ENCODE measurements at regions not wholly inside any gene's neighbourhood (a gene's known extent, or its start where the extent isn't known, plus 50 kb on each side); places are given as distances from the start of the nearest gene placed in this dataset.

DNA sequence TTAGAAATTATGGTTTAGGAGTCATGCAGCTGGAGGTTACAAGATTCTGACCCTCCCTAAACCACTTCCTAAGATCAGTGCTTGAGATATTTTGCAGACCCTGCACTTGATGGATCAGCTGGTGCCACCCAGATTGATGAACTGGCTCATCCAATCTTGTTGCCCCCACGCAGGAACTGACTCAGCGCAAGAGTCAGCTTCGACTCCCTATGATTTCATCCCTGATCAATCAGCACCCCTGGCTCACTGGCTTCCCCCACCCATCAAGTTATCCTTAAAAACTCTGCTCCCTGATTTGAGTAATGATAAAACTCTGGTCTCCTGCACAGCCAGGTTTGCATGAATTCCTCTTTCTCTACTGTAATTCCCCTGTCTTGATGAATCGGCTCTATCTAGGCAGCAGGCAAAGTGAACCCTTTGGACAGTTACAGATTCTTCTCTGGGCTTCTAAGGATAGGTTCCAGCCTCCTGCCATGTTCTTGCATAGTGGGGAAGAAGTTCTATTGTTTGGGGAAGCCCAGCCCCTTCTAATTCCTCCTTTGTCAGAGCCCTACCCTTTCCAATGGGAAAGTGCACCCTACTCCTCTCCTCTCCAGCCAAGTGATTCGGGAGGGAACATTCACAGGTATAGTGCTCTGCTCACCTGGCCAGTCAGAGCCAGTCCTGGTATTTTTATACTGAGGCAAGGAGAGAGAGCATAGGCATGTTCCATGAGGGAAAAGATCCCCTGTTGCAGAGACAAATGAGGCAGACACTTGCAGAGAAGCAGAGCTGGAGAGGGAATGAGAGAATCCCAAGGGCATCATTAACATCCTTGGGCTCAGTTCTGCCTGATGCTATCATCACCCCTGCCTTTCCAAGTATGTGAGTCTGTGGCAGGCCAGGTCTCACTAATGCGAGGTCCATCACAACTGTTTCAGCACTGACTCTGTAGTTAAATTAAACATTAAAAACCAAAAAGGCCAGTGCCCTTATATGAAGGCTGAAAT, 224.4 kb upstream of the GALNT17 start:
- no peak for DNase-seq (ENCODE audit: low read depth)

DNA sequence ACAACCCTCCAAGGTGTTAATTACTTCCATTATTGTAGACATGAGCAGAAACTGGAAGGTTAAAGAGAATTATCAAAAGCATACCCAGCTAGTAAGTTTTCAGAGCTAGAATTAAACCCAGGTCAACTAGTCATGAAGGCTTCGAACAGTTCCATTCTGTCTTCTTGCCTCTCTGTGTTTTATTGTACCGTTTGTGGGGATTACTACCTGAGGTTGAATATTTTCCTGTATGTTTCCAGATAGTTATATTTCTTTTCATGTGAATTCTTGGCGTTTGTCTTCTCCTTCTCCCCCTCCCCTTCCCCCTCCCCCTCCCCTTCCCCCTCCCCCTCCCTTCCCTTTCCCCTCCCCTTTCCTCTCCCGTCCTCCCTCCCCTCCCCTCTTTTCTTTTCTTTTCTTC, 218.0 kb upstream of the GALNT17 start:
- no peak for DNase-seq (ENCODE audit: low read depth)

DNA sequence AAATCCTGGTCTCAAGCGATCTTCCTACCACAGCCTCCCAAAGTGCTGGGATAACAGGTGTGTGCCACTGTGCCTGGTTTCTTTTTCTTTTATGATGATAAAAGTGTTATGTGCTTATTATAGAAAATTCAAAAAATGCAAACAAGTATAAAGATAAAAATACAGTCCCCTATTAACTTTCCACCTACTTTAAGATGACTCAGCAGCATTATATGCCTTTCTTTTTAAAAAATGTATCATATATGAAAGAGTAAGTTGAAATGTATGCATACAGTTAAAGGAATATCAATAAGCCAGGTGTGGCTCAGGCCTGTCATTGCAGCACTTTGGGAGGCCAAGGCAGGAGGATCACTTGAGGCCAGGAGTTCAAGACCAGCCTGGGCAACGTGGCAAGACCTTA, 216.9 kb upstream of the GALNT17 start:
- DNase-seq (ENCODE audit: low read depth) = no peak

DNA sequence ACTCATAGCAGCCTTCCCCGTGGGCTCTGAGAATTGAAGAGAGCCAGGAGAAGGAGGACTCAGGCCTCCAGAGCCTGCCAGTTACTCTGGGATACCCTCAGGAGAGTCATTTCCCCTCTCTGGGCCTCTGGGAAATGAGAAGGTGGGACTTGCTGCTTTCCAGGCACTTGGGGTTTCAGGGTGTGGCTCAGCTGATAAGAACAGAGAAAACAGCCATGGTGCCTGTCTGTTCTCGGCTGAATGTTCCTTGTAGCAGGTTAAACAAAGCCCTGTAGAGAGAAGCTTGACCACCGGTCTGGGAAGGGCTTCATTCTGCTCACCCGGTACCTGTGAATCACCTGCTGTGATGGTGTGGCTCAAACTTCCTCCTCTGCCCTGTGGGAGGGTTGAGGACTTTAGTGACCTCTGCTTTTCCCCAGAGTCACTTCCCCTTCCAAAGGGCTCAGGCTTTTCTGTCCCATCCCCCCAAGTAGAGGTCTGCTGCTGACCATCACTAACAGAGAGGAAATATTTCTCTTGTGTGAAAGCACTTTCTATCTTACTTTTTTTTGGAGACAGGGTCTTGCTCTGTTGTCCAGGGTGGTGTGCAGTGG, 212.4 kb upstream of the GALNT17 start:
- no peak for DNase-seq (ENCODE audit: low read depth)

DNA sequence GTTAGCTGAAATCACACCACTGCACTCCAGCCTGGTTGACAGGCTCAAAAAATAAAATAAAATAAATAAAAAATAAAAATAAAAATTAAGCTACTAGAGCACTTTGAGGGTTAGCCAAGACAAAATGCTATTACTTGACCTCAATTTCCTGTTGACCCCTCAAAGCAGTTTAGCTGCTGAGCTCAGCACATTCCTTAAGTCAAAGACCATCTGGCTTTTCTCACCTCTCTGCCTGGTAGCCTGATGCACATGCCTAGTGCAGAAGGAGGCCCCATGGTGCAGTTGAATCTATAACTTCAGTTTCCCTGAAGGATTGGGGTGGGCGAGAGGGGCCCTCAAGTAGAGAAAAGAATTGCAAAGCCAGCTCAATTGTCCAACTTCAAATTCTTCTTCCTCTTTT, 211.1 kb upstream of the GALNT17 start:
- DNase-seq (ENCODE audit: low read depth) = no peak

DNA sequence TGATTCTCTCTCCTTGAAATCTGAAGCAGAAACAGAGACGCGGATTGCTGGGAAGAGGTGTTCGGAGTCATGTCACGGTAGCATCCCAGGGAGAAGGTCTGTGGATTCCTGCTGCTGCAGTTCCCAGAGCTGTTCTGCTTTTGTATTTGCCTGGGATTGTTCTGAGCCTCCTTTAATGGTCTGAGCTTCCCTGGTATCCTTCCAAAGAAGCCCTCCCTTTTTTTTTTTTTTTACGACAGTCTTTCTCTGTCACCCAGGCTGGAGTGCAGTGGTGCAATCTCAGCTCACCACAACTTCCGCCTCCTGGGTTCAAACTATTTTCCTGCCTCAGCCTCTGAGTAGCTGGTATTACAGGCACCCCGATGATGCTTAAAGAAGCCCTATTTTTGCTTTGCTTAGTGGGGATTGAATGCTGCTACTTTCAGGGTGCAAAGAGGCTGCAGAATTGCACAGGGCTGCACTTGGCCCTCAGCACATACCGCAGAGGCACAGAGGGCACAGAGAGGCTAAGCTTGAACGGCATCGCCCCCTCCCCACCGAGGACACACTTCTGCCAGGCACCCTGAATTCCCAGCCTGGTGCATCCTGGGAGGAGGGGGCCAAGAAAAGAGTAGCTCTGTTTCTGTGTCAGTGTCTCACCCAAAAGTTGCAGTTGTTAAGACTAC, 208.6 kb upstream of the GALNT17 start:
- DNase-seq (ENCODE audit: low read depth) = no peak

DNA sequence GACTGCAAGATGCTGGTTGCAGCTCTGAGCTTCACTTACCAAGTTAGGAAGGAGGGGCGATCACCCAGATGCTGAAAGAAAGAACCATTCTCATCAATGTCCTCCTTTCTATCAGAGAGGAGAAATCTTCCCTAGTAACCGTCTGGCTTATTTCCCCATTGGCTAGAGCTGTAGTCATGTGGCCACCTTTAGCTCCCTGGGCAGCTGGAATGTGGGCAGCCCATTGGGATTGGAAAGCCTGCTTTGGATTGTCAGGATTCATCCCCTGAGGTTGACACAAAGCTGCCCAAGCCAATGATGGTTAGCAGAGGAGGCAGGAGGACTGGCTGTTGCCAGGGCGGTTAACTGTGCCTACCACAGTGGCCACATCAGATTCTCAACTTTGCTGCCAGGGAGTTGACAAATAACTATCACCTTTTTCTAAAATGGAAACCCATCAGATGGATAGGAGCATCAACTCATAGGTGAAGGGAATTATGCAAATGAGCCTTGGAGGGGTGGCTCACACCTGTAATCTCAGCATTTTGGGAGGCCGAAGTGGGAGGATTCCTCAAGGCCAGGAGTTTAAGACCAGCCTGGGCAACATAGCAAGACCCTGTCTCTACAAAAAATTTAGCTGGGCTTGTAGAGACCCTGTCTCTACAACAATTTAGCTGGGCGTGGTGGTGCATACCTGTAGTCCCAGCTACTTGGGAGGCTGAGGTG, 206.4 kb upstream of the GALNT17 start:
- no peak for DNase-seq (ENCODE audit: low read depth)

DNA sequence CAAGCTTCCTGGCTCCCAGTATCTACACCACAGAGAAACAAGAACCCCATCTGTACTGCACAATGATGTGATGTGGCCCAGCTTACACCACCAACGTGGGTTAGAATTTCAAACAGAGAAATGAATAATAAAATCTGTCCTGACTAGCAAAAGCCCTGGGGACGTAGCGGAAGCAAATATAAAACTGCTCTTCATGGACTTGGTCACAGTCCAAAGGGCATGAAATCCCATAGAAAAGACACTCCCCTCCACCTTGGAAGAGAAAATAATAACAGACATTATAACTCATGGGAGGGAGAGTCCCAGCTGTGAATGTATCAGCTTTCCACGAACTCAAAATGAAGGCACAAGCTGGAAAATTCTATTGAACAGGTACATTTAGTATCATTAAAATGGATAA, 205.3 kb upstream of the GALNT17 start:
- no peak for DNase-seq (ENCODE audit: low read depth)

DNA sequence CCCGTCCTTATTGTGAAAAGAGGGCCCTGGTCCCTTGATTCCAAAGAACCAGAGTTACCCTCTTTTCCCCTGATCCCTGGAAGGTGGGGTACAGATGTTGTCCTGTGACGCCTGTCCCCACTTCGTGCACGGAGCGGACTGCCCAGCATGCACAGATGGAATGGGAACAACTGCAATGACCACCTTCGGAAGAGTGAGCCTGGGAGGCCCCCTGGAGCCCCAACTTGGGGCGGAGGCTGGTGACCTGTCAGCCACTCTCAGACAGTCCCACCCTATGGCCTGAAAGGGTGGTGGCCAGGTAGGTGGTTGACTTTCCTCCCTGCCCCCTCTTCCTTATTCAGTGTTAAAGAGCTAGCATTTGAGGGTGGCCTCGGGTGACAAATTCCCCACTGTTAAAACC, 196.6 kb upstream of the GALNT17 start:
- no peak for DNase-seq (ENCODE audit: low read depth)

DNA sequence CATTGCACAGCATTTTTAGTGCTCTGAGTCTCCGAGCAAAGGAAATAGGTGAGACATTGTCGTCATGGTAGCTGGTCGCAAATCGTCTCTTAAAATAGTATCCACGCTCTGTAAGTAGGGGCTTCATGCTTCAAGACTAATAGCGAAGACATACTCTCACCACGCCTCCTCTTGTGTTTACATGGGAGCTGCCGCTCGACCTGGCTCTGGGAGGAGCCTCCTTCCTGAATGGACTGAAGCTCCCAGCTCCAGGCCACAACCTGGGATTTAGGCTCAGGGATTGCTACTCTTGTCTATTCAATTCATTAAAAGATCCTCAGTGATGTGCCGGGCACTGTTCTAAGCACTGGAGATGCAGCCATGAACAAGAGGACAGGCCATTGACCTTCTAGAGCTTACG, 196.1 kb upstream of the GALNT17 start:
- DNase-seq (ENCODE audit: low read depth) = no peak

DNA sequence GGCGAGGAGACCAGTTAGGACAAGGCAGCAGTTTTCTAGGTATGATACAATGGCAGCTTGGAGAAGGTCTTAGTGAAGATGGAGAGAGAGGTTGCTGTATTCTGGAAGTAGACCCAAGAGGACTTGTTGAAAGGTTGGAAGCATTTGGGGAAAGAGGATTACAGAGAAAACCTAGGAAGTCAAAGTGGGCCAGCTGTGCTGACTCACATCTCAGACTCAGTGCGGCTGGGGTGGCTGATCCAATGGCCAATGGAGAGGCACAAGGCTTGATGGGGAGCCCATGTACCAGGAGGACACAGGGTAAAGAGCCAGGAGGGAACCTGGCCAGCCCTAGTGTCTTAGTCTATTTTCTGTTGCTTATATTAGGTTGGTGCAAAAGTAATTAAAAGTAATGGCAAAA, 194.5 kb upstream of the GALNT17 start:
- no peak for DNase-seq (ENCODE audit: low read depth)

DNA sequence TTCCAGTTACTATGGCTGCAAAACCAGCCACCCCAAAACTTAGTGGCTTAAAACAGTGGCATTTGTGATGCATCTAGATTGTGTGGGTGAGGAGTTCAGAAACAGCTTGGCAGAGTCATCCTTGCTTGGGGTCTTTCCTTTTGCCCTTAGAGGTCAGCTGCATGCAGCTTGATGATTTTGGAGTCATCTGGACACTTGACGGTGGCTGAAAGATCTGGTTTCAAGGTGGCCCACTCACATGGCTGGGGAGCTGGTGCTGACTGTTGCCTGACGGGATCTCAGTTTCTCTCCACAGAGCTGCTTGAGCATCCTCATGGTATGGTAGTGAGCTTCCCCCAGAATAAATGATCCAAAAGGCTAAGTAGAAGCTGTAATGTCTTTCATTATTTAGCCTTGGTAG, 191.3 kb upstream of the GALNT17 start:
- DNase-seq (ENCODE audit: low read depth) = no peak

DNA sequence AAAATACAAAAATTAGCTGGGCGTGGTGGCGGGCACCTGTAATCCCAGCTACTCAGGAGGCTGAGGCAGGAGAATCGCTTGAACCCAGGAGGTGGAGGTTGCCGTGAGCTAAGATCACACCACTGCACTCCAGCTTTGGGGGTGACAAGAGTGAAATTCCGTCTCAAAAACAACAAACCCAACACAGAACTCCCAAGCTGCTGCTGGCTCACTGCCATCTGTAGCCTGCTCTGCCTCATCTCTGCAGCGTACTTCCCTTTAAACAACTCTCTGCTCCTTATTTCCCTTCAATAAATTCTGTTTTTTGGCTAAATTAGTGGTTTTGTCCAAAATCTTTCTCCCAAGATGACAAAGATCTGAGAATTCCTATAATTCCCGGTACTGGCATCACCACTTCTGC, 189.2 kb upstream of the GALNT17 start:
- DNase-seq (ENCODE audit: low read depth) = no peak

DNA sequence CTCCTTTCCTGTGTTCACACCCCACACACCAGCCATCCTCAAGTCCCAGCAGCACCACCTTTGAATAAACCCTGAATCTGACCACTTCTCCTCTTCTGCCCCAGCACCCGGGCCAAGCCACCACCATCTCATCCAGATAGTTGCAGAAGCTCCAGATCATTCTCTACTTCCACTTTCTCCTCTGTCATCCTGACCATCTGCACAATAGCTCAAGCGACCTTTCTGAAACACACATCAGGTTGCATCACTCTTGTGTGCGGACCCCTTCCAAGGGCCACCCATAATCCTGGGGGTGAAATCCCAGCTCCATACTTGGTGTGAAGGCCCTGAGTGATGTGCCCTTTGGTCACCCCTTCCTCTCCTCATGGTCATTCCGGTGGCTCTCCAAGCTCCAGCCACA, 187.4 kb upstream of the GALNT17 start:
- no peak for DNase-seq (ENCODE audit: low read depth)

DNA sequence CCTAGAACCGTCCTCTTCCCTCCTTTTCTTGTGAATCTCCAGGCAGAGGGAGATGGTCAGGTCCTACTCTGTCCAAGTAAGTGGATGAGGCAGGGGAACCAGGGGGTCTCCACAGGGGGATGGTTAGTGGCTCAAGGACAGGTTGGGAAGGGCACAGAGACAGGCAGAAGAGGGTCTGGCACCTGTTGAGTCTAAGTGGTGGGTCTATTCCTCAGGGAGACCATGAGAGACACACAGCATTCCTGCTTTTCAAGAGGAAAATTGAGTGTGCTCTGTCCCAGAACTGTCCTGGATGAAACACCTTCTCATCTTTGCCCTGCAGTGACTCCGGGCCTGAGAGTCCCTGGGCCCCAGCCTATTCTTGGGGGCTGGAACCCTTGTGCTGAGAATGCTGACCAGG, 184.8 kb upstream of the GALNT17 start:
- DNase-seq (ENCODE audit: low read depth) = no peak

DNA sequence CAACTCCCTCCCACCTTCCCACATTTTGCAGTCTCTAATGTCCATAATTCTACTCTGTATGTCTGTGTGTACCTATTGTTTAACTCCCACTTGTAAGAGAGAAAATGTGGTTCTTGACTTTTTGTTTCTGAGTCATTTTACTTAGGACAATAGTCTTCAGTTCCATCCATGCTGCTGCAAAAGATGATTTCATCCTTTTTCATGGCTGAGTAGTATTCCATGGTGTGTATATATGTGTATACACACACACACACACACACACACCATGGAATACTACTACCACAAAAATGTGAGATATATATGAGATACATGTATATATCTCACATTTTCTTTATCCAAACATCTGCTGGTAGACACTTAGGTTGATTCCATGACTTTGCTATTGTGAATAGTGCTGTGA, 182.1 kb upstream of the GALNT17 start:
- DNase-seq (ENCODE audit: low read depth) = no peak

DNA sequence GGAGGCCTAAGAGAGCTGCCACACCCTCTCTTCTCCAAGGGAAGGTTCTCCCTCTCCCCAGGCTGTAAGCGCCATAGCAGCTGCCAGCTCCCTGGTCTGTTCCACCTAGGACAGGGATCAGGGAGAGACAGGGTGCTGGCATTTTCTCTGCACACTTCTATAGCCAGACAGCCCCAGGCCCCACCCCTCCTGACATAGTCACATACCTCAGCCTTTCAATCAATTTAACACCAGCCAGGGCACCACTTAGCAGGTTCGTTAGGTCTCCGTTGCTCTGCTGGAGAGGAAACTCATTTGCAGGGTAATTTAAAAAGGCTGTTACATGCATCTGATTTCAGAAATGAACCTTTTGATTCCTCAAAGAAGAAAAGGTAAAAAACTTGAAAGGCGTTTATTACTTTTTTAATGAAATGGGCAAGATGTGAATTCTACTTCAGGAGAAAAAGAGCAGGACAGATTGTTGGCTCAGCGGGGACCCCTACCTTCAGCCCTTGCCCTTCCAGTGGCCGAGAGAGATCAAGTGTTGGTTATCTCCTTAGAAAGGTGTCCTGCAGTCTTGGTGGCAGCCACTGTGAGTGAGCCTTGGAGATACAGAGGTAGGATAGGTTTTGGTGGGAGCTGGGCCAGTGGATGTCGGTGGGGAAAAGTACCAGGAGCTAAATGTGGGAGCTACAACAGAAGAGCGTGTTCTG, 180.5 kb upstream of the GALNT17 start:
- no peak for DNase-seq (ENCODE audit: low read depth)

DNA sequence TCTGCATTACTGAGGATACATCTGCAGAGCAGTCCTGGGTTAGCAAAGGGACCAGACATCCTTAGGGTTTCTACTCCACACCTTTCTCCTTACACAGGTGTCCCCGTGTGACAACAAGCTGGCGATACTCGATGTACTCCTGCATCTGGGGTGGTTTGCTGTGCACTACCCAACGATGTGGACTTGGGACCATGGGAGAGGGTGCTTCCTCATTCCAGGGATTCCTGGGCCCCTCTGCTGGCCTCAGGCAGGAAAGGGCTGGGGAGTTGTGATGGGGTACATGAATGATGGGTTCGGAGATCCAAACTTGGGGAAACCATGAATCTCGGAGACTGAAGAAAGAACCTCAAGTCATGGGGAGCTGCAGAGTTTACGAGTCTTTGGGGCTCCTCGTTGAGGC, 179.6 kb upstream of the GALNT17 start:
- no peak for DNase-seq (ENCODE audit: low read depth)

DNA sequence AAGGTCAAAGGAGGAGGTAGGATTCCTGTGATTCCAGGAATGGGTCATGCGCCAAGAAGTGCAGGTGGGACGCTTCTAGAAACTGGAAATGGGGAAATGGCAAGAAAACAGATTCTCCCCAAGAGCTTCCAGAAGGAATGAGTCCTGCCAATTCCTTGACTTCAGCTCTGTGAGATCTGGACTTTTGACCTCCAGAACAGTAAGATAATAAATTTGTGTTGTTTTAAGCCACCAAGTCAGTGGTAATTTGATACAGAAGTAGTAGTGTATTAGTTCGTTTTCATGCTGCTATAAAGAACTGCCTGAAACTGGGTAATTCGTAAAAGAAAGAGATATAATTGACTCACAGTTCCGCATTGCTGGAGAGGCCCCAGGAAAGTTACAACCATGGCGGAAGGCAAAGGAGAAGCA, 178.6 kb upstream of the GALNT17 start:
- no peak for DNase-seq (ENCODE audit: low read depth)

DNA sequence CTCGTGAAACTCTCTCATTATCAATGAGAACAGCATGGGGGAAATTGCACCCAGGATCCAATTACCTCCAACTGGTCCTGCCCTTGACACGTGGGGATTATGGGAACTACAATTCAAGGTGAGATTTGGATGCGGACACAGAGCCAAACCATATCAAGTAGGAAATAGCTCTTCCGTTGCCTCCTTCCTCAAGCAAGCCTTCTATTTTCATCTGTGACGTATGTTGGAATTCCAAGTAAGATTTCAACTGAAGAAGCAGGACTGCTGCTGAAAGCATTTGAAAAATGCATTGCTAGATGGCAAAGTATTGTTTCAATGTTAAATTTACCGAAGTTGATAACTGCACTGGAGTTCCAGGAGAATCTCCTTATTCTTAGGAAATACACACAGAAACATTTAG, 178.1 kb upstream of the GALNT17 start:
- DNase-seq (ENCODE audit: low read depth) = no peak

DNA sequence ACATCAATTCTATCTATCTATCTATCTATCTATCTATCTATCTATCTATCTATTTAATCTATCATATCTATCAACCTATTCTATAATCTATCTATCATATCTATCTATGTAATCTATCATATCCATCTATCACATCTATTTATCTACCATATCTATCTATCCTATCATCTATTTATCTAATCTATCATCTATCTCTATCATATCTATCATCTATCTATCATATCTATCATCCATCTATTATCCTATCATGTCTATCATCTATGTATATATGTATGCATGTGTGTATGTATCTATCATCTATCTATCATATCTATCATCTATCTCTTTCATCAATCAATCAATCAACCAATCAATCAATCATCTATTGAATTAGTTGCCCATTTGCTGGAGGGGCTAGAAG, 159.3 kb upstream of the GALNT17 start:
- no peak for DNase-seq (ENCODE audit: low read depth)

DNA sequence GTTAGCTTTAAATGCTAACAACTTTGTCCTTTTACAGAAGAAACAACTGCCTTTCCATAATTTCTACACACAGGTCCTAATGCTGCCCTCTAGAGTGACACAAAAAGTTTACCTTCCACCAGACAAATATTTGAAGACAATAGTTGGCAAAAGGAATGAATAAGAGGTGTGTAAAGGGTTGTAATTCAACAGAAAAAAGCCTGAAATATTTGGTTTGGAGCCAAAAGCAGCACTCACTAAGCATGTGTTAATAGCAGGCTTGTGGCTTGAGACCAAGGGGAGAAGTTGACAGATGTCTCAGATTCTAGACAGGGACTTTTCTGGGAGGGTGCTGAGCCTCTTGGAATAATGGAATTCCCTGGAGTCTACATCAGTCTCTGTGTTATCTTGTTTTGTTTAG, 156.2 kb upstream of the GALNT17 start:
- no peak for DNase-seq (ENCODE audit: low read depth)

All from LHCN-M2 (cell line).